ENCODE measurements at regions not wholly inside any gene's neighbourhood (a gene's known extent, or its start where the extent isn't known, plus 50 kb on each side); places are given as distances from the start of the nearest gene placed in this dataset.
"Not testable (repeated sequence)": the region's sequence is repeated elsewhere in the genome, so short reads cannot be mapped to it uniquely, and the experiment has no call there.

DNA sequence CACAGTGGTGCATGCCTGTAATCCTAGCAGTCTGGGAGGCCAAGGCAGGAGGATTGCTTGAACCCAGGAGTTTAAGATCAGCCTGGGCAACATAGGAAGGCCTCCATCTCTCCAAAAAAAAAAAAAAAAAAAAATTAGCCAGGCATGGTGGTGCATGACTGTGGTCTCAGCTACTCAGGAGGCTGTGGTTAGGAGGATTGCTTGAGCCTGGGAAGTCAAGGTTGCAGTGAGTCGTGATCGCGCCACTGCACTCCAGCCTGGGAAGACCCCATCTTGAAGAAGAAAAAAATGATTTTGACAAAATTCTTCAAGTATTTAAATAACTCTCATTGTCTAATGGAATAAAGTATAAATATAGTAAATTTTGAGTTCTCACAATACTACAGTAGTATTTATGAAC is 219.2 kb upstream of the SSTR1 start:
- DNase-seq (ENCODE audit: low read depth in 2 of 2) = no peak

DNA sequence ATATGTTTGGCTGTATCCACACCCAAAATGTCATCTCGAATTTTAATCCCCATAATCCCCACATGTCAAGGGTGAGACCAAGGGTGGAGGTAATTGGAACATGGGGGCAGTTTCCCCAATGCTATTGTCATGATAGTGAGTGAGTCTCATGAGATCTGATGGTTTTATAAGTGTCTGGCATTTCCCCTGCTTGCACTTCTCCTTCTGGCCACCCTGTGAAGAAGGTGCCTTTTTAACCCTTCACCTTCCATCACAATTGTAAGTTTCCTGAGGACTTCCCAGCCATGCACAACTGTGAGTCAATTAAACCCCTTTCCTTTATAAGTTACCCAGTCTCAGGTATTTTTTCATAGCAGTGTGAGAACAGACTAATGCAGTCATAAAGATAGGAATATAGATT is 216.7 kb upstream of the SSTR1 start:
- no peak for DNase-seq (ENCODE audit: low read depth in 2 of 2)

DNA sequence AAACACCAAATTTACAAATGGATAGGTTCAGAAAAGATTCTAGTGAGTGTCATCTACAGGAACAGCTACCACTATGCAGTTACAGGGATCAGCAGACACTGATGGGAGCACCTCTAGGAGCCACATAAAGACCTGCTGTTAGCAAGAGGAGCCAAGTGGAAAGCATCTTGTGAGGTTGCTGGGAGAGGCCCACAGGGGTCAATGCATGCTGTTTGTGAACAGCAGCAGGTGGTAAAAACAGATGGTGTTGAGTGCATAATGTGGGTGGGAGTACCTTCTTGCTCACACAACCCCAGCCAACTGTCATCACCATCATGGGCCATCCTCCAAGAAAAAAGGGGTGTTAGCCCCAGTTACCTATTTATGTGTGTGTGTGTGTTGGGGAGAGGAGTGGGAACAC is 215.2 kb upstream of the SSTR1 start:
- no peak for DNase-seq (ENCODE audit: low read depth in 2 of 2)

DNA sequence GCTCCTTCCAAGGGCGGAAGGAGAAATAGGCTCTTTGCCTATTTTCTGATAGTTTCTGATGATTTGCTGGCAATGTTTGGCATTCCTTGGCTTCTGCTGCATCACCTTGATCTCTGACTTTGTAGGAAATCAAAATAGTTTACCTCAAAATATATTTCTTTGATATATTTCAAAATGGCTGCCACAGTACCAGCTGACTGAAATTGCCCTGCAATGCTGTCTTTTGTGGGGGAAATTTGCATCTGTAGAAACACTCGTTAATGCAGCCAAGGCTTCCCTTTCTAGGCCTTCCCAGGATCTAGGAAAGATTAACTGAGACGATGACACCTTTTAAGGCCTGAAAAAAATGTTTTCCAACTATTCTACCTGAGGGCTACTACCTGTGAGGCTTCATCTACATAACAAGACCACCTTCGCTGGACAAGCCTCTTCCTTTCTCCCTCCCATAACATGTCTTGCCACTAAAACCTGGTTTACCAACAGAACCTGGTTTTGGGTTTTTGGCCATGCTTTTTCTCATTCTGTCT is 212.8 kb upstream of the SSTR1 start:
- no peak for DNase-seq (ENCODE audit: low read depth in 2 of 2)

DNA sequence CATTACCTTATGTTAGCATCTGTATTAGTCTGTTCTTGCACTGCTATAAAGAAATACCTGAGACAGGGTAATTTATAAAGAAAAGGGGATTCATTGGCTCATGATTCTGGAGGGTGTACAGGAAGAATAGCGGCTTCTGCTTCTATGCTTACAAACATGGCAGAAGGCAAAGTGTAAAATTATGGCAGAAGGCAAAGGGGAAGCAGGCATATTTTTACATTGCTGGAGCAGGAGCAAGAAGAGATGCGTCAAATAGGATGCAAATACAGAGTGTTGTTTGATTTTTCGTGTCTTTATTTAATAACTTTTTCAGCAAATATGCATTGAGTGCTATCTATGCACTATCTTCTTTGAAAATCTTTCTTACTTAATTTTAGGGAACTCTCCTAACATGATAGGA is 210.7 kb upstream of the SSTR1 start:
- DNase-seq (ENCODE audit: low read depth in 2 of 2) = no peak

DNA sequence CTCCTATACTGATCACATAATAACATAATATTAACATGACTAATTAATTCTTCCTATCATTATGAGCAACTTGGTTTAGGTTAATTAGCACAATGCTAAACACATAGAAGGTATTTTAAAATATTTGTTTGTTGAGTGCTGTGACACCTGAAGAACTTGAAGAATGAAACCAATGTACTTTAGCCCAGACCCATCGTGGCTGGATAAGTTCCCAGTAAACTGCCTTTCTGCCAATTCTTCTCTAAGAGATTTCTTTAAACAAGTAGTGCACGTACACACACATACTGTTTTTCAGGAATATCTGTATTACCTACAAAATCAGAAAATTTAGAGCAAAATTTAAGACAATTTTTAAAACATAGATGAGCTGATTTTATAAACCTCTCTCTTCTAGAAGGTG is 207.4 kb upstream of the SSTR1 start:
- DNase-seq (ENCODE audit: low read depth in 2 of 2) = no peak

DNA sequence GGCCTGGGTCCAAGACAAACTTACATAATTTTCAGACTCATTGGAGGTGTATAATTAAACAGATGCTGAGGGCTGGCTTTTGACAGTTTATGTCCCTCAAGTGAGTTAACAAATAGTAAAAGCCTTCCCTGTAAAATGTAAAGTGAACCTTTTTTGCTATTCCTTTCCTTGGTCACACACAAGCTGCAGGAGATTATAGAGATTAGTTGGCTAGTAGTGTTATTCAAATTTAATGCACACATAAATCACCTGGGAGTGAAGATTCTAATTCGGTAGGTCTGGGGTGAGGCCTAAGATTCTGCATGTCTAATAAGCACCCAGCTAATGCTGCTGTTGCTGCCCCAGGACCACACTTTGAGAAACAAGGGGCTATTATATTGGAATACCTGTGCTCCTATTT is 206.2 kb upstream of the SSTR1 start:
- no peak for DNase-seq (ENCODE audit: low read depth in 2 of 2)

DNA sequence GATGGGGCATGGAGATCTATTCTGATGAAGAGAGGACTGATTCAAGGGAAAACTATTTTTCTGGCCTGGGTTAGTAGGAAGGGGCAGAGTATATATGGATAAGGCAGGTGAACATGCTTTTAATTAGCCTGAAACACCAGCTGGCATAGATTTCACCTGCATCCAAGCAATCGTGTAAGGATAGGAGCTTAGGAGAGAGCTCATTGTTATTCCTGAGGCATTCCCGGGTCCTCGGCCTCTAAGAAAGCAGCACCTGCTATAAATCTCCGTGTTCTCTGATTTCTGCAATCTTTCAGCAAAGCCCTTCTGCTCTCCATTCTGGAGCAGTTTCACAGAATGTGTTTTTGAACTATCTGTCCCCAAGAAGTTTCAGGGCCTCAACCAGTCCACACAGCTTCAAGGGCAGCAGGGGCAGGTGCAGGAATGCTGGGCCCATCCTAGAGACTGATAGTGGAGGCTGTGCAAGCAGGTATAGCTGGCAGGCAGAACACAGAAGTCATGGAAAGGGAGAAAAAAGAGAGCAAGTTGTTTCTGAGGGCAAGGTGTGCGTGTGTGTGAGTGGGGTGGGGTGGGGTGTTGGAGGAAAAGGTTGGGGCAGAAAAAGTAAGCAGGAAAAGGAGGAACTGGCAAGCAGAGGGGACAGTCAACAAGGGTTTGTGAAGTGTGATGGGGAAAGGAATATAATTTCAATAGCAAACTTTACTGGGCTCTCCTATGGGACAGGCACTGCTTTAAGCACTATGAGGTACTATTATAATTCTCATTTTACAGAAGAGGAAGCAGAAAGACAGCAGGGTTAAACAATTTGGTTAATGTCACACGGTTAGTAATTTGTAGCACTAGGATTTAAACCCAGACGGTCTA is 203.7 kb upstream of the SSTR1 start:
- DNase-seq (ENCODE audit: low read depth in 2 of 2) = no peak

DNA sequence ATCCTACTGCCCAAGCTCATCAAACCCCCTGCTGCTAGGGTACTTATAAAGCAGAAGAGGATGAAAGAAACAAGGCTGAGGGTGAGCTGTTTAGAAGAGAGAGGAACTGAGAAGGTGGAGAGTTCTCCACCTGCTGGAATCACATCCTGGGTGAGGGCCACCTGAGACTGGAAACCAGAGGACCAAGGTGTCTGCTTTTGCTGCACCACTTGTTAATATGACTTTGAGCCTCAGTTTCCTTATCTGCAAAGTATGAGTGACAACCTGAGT is 203.2 kb upstream of the SSTR1 start:
- DNase-seq (ENCODE audit: low read depth in 2 of 2) = no peak

DNA sequence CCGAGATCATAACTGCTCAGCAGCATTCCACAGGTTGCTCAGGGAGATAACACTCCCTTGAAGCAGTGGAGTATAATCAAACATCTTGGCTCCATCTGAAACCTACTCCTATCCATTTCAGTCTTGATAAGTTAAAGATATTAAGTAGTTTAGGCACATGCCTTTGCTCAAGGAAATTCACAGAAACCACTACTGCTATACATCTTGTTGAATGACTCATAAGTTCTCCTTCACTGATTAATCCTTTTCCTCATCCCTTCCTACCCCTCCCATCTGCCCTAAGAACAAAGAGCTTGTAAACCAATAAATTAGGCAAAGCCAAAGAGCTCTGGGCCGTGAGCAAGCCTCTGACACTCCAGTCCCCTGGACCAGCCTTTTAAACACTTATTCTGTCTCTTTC is 196.5 kb upstream of the SSTR1 start:
- not testable (repeated sequence) for DNase-seq (ENCODE audit: low read depth in 2 of 2)

DNA sequence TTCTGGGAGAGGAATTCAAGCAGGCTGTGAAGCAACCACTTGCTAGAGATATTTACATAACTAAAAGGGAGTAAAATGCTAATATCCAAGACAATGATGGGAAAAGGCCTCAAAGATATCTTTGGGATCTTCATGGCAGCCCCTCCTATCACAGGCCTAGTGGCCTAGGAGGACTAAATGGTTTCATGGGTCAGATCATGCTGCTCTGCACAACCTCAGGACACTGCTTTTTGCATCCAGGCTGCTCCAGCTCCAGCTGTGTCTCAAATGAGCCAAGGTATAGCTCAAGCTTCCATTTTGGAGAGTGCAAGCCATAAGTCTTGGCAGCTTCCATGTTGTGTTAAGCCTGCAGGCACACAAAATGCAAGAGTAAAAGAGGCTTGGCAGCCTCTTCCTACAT is 195.6 kb upstream of the SSTR1 start:
- no peak for DNase-seq (ENCODE audit: low read depth in 2 of 2)

DNA sequence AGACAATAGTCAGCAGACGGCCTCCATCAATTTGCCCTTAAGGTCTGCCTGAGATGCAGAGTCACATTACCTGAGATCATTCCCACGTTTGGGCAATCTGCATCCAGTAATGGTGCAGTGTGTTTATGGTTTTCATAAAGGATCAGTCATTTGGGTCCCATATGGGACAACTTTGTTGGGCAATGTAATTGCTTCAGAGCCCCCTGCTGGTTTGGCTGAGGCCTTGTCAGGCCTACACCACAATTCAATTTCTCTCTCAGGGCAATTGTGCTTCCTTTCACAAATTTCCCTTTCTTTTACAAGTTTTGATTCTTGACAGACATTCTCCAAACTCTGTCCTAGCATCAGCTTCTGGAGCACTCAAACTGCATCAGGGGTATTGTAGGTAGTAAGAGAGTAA is 191.2 kb upstream of the SSTR1 start:
- DNase-seq (ENCODE audit: low read depth in 2 of 2) = no peak

DNA sequence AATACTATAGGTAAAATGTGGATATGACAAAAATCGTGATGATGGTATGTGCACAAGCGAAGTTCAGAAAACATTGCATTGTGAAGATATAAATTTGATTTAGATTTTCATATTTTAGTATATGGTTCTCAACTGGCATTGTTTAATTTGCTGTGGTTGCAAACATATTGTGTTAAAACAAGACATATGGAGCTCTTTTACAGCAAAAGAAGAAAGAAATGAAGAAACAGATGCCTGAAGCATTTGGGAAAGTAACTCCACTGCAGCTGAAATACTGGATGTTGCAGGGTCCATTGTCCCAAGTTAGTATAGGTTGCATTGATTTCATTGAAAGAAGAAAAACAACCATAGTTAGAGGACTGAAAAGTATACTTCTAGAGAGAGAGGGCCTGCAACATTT is 185.8 kb upstream of the SSTR1 start:
- no peak for DNase-seq (ENCODE audit: low read depth in 2 of 2)

DNA sequence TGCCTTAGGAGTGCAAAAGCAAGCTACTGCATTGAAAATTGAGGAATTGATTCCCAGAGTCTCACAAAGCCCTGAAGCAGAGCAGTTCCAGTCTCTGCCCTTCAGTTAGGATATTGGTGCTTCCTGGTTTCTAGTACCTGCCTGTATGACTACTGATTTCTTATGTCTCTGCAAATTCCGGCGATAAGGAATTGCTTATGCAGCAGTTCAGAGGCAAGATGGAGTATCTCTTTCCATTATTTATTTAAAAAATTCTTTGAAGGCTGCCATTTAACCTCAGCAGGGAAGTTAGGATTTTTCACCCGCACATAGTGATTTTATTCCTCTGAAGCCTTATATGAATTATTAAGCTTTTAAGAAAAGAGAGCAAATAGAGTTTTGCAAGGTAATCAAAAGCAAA is 184.9 kb upstream of the SSTR1 start:
- DNase-seq (ENCODE audit: low read depth in 2 of 2) = no peak

DNA sequence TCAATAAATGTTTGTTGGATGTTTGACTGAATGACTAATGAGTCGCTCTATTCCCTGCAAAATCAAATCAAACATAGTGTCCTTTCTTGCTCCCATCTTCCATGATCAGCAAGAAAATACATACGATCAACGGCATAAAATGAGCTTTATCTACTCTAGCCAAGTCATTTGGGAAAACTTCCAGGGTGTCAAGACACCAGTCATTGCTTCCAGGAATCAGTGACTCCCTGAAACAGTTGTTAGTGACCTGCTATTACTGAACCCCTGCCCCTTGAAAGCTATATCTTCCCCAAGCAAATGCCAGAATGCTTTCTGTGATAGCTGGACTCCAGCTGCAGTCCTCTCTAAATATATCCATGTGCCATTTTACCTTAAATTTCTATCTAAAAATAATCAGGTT is 169.5 kb upstream of the SSTR1 start:
- no peak for DNase-seq (ENCODE audit: low read depth in 2 of 2)

DNA sequence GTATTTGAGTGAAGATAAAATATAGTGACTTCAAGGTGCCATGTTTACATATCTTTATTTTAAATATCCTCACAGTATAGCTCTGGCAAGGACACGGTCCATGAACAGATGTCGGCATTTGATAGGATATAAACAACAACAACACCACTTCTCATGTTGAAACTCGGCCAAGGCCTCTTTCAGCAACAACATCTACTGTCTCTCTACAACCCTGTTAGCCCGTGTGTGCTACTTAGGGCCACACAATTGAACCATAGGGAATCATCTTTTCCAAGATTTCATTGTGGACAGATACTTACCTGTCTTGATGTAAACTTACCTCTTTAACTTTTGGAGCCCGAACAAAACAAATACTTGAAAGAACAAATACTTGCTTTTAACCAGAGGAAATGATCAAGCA is 168.7 kb upstream of the SSTR1 start:
- no peak for DNase-seq (ENCODE audit: low read depth in 2 of 2)

DNA sequence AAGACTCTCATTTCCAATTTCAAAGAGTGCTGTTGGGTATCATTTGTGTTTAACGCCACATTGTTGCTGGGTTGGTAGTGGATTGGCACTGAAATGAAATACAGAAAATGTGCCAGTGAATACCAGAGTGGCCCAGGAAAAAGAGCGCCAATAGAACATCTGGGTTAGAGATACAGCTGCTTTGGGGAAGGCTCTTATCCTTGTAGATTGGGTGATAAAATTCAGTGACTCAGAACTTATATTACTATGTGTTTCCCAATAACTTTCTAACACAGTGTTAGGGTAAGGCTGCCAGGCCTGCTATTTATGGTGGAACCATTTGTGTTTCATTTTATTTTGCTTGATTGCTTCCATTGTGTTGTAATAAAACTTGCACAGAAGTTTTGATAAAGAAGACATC is 168.2 kb upstream of the SSTR1 start:
- DNase-seq (ENCODE audit: low read depth in 2 of 2) = no peak

DNA sequence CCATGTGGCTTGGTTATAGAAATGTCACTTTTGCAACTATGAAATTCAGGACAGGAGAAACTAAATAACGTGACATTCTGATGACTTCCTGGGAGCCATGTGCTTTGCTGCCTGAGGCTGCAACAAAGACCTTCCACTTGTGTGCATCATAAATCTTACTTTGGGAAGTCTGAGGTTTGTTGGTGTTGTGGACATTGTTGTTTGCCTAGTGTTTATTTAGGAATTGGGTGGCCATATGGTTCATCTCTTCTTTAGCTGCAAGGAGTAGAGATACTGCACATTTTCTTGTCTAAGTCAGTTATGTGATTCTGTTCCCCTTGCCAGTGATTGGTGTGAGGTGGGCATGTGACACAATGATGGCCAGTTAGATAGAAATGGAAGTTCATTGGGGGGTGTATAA is 167.3 kb upstream of the SSTR1 start:
- DNase-seq (ENCODE audit: low read depth in 2 of 2) = no peak

DNA sequence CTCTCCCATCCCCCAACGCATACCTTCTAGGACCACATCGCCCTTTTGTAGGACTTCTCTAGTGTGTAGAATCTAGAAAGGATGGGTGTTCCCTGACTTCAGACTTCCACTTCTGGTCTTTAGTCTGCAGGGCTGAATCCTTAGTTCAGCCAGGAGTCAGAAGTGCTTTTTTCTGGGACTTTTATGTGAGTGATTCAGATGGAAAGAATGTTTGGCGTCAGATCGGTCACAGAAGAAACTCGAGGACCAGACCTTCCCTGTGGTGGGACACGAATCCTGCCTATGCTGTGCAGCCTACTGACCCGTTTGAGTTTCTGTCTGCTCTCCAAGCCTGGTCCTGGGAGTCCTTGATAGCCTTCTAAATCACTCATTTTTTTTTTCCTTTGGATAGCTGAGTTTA is 165.4 kb upstream of the SSTR1 start:
- no peak for DNase-seq (ENCODE audit: low read depth in 2 of 2)

DNA sequence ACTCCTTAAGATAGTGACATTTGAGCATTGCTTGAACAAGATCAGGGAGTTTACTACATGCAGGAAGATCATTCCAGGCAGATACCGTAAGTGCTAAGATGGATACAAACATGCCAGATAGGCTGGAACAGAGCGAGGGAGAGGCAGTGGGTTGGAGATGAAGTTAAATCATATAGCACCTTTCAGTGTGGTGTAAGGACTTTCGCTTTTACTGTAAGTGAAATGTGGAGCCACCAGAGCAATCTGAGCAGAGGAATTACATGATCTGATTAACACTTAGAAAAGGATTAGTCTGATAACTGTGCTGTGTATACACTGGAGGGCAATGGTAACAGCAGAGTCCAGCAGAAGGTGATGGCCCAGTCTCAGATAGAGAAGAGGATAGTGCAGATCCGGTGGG is 163.0 kb upstream of the SSTR1 start:
- DNase-seq (ENCODE audit: low read depth in 2 of 2) = no peak

DNA sequence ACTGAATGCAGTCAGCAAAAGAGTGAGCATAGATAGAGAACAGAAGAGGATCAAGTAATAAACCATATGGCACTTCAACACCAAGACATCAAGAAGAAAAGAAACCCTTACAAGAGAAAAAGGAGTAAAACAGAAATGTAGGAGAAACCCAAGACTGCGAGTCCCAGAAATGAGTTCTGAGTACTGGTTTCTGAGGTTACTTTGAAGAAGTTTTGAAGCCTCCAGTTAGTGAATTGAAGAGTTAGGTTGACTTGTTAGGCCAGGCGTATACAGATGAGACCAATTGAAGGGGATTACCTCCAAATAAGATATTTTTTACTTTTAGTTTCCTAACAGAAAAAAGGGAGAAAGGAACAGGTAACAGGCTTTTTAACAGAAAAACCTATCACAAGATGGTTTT is 162.2 kb upstream of the SSTR1 start:
- DNase-seq (ENCODE audit: low read depth in 2 of 2) = no peak

DNA sequence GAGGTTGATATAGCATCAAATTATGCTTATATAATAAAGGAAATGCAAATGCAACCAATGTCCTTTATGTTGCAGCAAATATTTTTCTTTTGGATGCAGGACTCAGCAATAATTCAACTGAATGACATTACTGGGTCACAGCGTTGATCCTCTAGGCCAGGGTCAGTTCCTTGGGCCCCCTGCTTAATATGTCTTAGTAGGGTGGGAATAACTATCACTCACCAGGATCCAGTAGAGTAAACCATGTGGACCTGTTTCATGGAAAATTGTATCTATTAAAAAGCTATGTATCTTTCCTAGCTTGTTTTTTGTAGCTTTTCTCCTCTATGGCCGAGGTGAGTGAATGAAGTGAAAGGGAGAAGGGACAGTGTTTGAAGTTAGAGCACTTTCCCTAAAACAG is 161.5 kb upstream of the SSTR1 start:
- no peak for DNase-seq (ENCODE audit: low read depth in 2 of 2)

DNA sequence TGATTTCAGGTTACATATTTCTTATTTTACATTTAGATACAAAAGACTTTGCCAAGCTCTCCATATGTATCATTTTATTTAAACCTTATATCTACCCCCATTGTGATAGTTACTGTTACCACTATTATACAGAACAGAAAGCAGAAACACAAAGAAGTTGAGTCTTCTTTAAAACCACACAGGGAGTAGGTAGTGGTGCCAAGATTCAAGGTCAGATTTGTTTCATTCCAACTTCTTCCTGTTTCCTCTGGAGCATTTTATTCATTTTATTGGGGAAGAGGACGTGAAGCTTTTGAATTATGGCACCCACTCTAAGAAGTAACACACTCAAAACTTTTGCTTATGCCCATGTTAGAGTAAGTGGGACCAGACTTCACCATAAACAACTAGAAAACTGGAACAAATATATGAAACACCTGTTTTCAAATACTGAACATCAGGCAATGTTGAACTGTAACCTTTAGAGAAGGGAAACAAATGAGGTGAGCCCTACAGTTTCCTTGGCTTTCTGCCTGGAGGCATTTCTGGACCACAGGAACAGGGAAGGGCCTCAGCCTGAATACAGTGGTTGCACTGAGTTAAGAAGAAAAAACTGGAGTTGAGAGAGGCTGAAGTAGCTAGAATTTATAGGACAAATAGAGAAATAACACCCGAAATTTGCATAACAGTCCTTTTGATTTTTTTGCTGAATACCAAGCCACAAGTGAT is 160.4 kb upstream of the SSTR1 start:
- DNase-seq (ENCODE audit: low read depth in 2 of 2) = no peak

DNA sequence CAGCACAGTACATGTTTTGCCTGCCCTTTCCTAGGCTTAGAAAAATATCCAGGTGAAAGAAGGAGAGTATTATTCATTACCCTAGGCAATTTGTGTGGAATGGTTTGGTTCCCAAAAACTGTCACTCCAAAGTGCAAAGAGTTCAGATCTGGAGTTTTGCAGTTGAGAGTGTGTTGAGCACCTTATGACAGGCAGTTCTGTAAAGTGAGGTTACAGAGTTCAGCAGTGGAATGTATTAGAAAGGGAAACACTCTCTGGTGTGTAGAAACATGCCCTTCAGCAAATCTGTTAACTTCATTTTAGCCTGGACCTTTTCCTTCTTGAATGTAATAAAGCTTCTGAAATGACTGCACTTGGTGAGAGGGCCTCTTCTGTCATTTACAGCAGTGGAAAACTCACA is 154.0 kb upstream of the SSTR1 start:
- no peak for DNase-seq (ENCODE audit: low read depth in 2 of 2)
